CD4-positive, alpha-beta memory T cell (primary cell): ENCODE measurements at regions not wholly inside any gene's neighbourhood (a gene's known extent, or its start where the extent isn't known, plus 50 kb on each side); places are given as distances from the start of the nearest gene placed in this dataset.

ENCODE experiments used
- CTCF ChIA-PET: fragments of 350-600 bp; sonication (Branson Sonifier 250); formaldehyde crosslinking; loops from one replicate; lab custom pipeline; 2021; ENCODE audit warnings: inconsistent platforms; ENCODE audit not compliant: partially characterized antibody; lab: Charles Lee
- POLR2A ChIA-PET: fragments of 350-600 bp; sonication (Branson Sonifier 250); formaldehyde crosslinking; loops from one replicate; lab custom pipeline; 2021; ENCODE audit not compliant: partially characterized antibody; lab: Charles Lee
- DNase-seq, 5 donors: peaks; one replicate each; pipeline versions ENCODE4 v3.0.0 to v3.0.0-alpha.2; 2020 to 2022; ENCODE audit warnings: mixed read lengths in 1 of 5
- H3K27ac ChIP-seq: one replicate; pipeline ENCODE4 v1.7.0; 2013; ENCODE audit warnings: low read depth, low read length
- H3K27me3 ChIP-seq: 2 replicates; pipeline ENCODE4 v1.7.0; 2013; ENCODE audit warnings: mild to moderate bottlenecking, low read length, moderate library complexity; ENCODE audit not compliant: insufficient read depth
- H3K36me3 ChIP-seq: 2 replicates; pipeline ENCODE4 v1.7.0; 2013; ENCODE audit warnings: mild to moderate bottlenecking, low read length, moderate library complexity; ENCODE audit not compliant: insufficient read depth
- H3K4me1 ChIP-seq: 2 replicates; pipeline ENCODE4 v1.7.0; 2013; ENCODE audit warnings: mild to moderate bottlenecking, low read length, moderate library complexity; ENCODE audit not compliant: insufficient read depth
- H3K4me3 ChIP-seq, 2 donors: one replicate each; pipeline ENCODE4 v1.7.0; 2013; ENCODE audit warnings: low read length in 2 of 2, mild to moderate bottlenecking in 1 of 2
- H3K9me3 ChIP-seq, 2 donors: one replicate each; pipeline ENCODE4 v1.7.0; 2013; ENCODE audit warnings: low read length in 2 of 2, control low read depth in 1 of 2; ENCODE audit not compliant: control insufficient read depth in 1 of 2
- H3K27ac Mint-ChIP-seq, 7 donors: one replicate each; pipeline ENCODE4 v1.8.0; 2020 to 2021; ENCODE audit warnings: mixed read lengths in 7 of 7, mild to moderate bottlenecking in 6 of 7, inconsistent platforms in 3 of 7, moderate library complexity in 3 of 7
- H3K27me3 Mint-ChIP-seq, 2 donors: one replicate each; pipeline ENCODE4 v1.8.0; 2020 to 2021; ENCODE audit warnings: mixed read lengths in 2 of 2
- H3K36me3 Mint-ChIP-seq, 2 donors: one replicate each; pipeline ENCODE4 v1.8.0; 2020 to 2021; ENCODE audit warnings: mixed read lengths in 2 of 2, inconsistent platforms in 1 of 2, mild to moderate bottlenecking in 1 of 2
- H3K4me1 Mint-ChIP-seq, 4 donors: one replicate each; pipeline ENCODE4 v1.8.0; 2020 to 2021; ENCODE audit warnings: mixed read lengths in 4 of 4, mild to moderate bottlenecking in 1 of 4
- H3K4me3 Mint-ChIP-seq, 8 donors: one replicate each; pipeline ENCODE4 v1.8.0; 2020 to 2021; ENCODE audit warnings: mixed read lengths in 8 of 8, mild to moderate bottlenecking in 7 of 8, moderate library complexity in 6 of 8, inconsistent platforms in 3 of 8
- H3K9me3 Mint-ChIP-seq, 8 donors: one replicate each; pipeline ENCODE4 v1.8.0; 2020 to 2021; ENCODE audit warnings: mixed read lengths in 8 of 8, mild to moderate bottlenecking in 5 of 8, inconsistent platforms in 3 of 8, moderate library complexity in 1 of 8
- intact Hi-C: fragments of 100-400 bp; cut with micrococcal nuclease; formaldehyde crosslinking; loops from one replicate; pipeline ENCODE4 v1.15.1; 2023

- Histone ChIP-seq H3K4me3 (no peak overlapping the region), H3K36me3 (no peaks in the 10 kb centered on the region), H3K4me1 (no peaks in the 10 kb centered on the region), H3K9me3 (no peaks in the 10 kb centered on the region), H3K27me3 (no peaks in the 10 kb centered on the region), H3K27ac (no peak overlapping the region)
- CTCF ChIA-PET, result interaction anchor here (0.6 kb wide), 1 partner anchor 983 kb away, joined by 3 read pairs; no protein-coding TSS in a partner anchor
- H3K36me3 Mint-ChIP-seq, result no peaks in the 10 kb centered on the region
- H3K9me3 Mint-ChIP-seq, result peaks cover 0 to 11% (median 6%) of the 10 kb centered on the region in 8 donors
- no peaks in the 10 kb centered on the region for H3K27me3 Mint-ChIP-seq
- intact Hi-C loops, result no loop called here
- no peak overlapping the region for H3K27ac Mint-ChIP-seq
- no peak for DNase-seq
- POLR2A ChIA-PET, result no interaction called here
- no peaks in the 10 kb centered on the region for H3K4me1 Mint-ChIP-seq
- no peak overlapping the region for H3K4me3 Mint-ChIP-seq
Measured at GRCh38 chr2:167401309-167401708, 513.0 kb downstream of the XIRP2 start.

- intact Hi-C loops, result no loop called here
- H3K27ac Mint-ChIP-seq, result no peak overlapping the region
Measured at GRCh38 chr2:167400546-167400945, 512.3 kb downstream of the XIRP2 start.

GRCh38 chr2:167398873-167399272 lies 510.6 kb downstream of the XIRP2 start:
- intact Hi-C loops, result no loop called here
- no peaks in the 10 kb centered on the region for H3K4me1 Mint-ChIP-seq
- no peaks in the 10 kb centered on the region for H3K27me3 Mint-ChIP-seq
- Histone ChIP-seq H3K27ac (no peak overlapping the region), H3K36me3 (no peaks in the 10 kb centered on the region), H3K4me3 (no peak overlapping the region), H3K9me3 (no peaks in the 10 kb centered on the region), H3K4me1 (no peaks in the 10 kb centered on the region), H3K27me3 (no peaks in the 10 kb centered on the region)
- H3K4me3 Mint-ChIP-seq, result no peak overlapping the region
- no peaks in the 10 kb centered on the region for H3K36me3 Mint-ChIP-seq
- H3K9me3 Mint-ChIP-seq, result peaks cover 0 to 10% (median 3%) of the 10 kb centered on the region in 8 donors
- DNase-seq, result no peak
- ChIA-PET CTCF (no interaction called here), POLR2A (no interaction called here)
- no peak overlapping the region for H3K27ac Mint-ChIP-seq

More at GRCh38 chr2:167400546-167400945, 512.3 kb downstream of the XIRP2 start:
- Histone ChIP-seq H3K36me3 (no peaks in the 10 kb centered on the region), H3K4me3 (no peak overlapping the region), H3K4me1 (no peaks in the 10 kb centered on the region), H3K27me3 (no peaks in the 10 kb centered on the region), H3K27ac (no peak overlapping the region), H3K9me3 (no peaks in the 10 kb centered on the region)
- Mint-ChIP-seq H3K4me1 (no peaks in the 10 kb centered on the region), H3K4me3 (no peak overlapping the region), H3K9me3 (peaks cover 0 to 11% (median 5%) of the 10 kb centered on the region in 8 donors), H3K27me3 (no peaks in the 10 kb centered on the region), H3K36me3 (no peaks in the 10 kb centered on the region)
- ChIA-PET POLR2A (no interaction called here), CTCF (interaction anchor here (0.6 kb wide), 1 partner anchor 983 kb away, joined by 3 read pairs; no protein-coding TSS in a partner anchor)
- DNase-seq, result no peak

- Mint-ChIP-seq H3K4me1 (no peaks in the 10 kb centered on the region), H3K9me3 (peaks cover 0 to 8% (median 4%) of the 10 kb centered on the region in 8 donors), H3K27ac (no peak overlapping the region), H3K4me3 (no peak overlapping the region), H3K27me3 (no peaks in the 10 kb centered on the region), H3K36me3 (no peaks in the 10 kb centered on the region)
- ChIA-PET CTCF (no interaction called here), POLR2A (no interaction called here)
- no peaks in the 10 kb centered on the region for H3K36me3 ChIP-seq
- no peaks in the 10 kb centered on the region for H3K9me3 ChIP-seq
- no peaks in the 10 kb centered on the region for H3K4me1 ChIP-seq
- DNase-seq, result no peak
- intact Hi-C loops, result no loop called here
- no peak overlapping the region for H3K27ac ChIP-seq
- H3K4me3 ChIP-seq, result no peak overlapping the region
- no peaks in the 10 kb centered on the region for H3K27me3 ChIP-seq
Measured at GRCh38 chr2:167388901-167389300, 500.6 kb downstream of the XIRP2 start.

- Histone ChIP-seq H3K27me3 (no peaks in the 10 kb centered on the region), H3K36me3 (no peaks in the 10 kb centered on the region), H3K4me3 (no peak overlapping the region), H3K27ac (no peak overlapping the region), H3K4me1 (no peaks in the 10 kb centered on the region), H3K9me3 (no peaks in the 10 kb centered on the region)
- DNase-seq, result no peak
- ChIA-PET CTCF (no interaction called here), POLR2A (no interaction called here)
- Mint-ChIP-seq H3K27me3 (no peaks in the 10 kb centered on the region), H3K4me1 (no peaks in the 10 kb centered on the region), H3K36me3 (no peaks in the 10 kb centered on the region), H3K9me3 (peaks cover 0 to 8% (median 4%) of the 10 kb centered on the region in 8 donors), H3K27ac (no peak overlapping the region), H3K4me3 (no peak overlapping the region)
- intact Hi-C loops, result no loop called here
Measured at GRCh38 chr2:167388497-167388896, 500.2 kb downstream of the XIRP2 start.

- no peaks in the 10 kb centered on the region for H3K9me3 ChIP-seq
- POLR2A ChIA-PET, result no interaction called here
- H3K27ac ChIP-seq, result no peak overlapping the region
- no peaks in the 10 kb centered on the region for H3K4me1 ChIP-seq
- CTCF ChIA-PET, result no interaction called here
- H3K4me3 ChIP-seq, result no peak overlapping the region
- Mint-ChIP-seq H3K4me3 (no peak overlapping the region), H3K9me3 (peaks cover 0 to 8% (median 4%) of the 10 kb centered on the region in 8 donors), H3K4me1 (no peaks in the 10 kb centered on the region), H3K36me3 (no peaks in the 10 kb centered on the region), H3K27ac (no peak overlapping the region), H3K27me3 (no peaks in the 10 kb centered on the region)
- intact Hi-C loops, result no loop called here
- no peak for DNase-seq
- H3K36me3 ChIP-seq, result no peaks in the 10 kb centered on the region
- H3K27me3 ChIP-seq, result no peaks in the 10 kb centered on the region
Measured at GRCh38 chr2:167386694-167387093, 498.4 kb downstream of the XIRP2 start.

- peaks cover 0 to 7% (median 3%) of the 10 kb centered on the region in 8 donors for H3K9me3 Mint-ChIP-seq
- H3K27ac Mint-ChIP-seq, result no peak overlapping the region
- H3K4me3 ChIP-seq, result no peak overlapping the region
- H3K9me3 ChIP-seq, result no peaks in the 10 kb centered on the region
- no peak overlapping the region for H3K27ac ChIP-seq
- DNase-seq, result no peak
- no peaks in the 10 kb centered on the region for H3K36me3 ChIP-seq
- intact Hi-C loops, result no loop called here
- POLR2A ChIA-PET, result no interaction called here
- H3K27me3 ChIP-seq, result no peaks in the 10 kb centered on the region
- no peak overlapping the region for H3K4me3 Mint-ChIP-seq
- H3K27me3 Mint-ChIP-seq, result no peaks in the 10 kb centered on the region
- H3K4me1 Mint-ChIP-seq, result no peaks in the 10 kb centered on the region
- CTCF ChIA-PET, result no interaction called here
- no peaks in the 10 kb centered on the region for H3K36me3 Mint-ChIP-seq
- H3K4me1 ChIP-seq, result no peaks in the 10 kb centered on the region
Measured at GRCh38 chr2:167383610-167384194, 495.4 kb downstream of the XIRP2 start.
